Activated T-helper 17 cell treated with anti-CD3 and anti-CD28 coated beads, Interleukin-2, amount 50 U/mL, for 72 hours (primary cell): ENCODE measurements at regions not wholly inside any gene's neighbourhood (a gene's known extent, or its start where the extent isn't known, plus 50 kb on each side); places are given as distances from the start of the nearest gene placed in this dataset.
"Not testable (repeated sequence)": the region's sequence is repeated elsewhere in the genome, so short reads cannot be mapped to it uniquely, and the experiment has no call there.

ENCODE experiments used
- ATAC-seq: fragments of 150-1000 bp; cut with Tn5 transposase; replicated peaks from 2 replicates; pipeline ENCODE4 v1.10.0; 2021; ENCODE audit warnings: mild to moderate bottlenecking, moderate library complexity
- H3K27ac Mint-ChIP-seq: one replicate; pipeline ENCODE4 v1.8.0; 2022; ENCODE audit warnings: mixed read lengths
- H3K27me3 Mint-ChIP-seq: one replicate; pipeline ENCODE4 v1.8.0; 2022; ENCODE audit warnings: mixed read lengths
- H3K36me3 Mint-ChIP-seq: one replicate; pipeline ENCODE4 v1.8.0; 2022; ENCODE audit warnings: low read depth, mild to moderate bottlenecking, mixed read lengths
- H3K4me1 Mint-ChIP-seq: one replicate; pipeline ENCODE4 v1.8.0; 2022; ENCODE audit warnings: mixed read lengths
- H3K4me3 Mint-ChIP-seq: one replicate; pipeline ENCODE4 v1.8.0; 2022; ENCODE audit warnings: mild to moderate bottlenecking, mixed read lengths
- H3K9me3 Mint-ChIP-seq: one replicate; pipeline ENCODE4 v1.8.0; 2022; ENCODE audit warnings: mixed read lengths

- no peak for ATAC-seq
- no peak overlapping the region for H3K27ac Mint-ChIP-seq
- no peaks in the 10 kb centered on the region for H3K36me3 Mint-ChIP-seq
- H3K4me1 Mint-ChIP-seq, result no peaks in the 10 kb centered on the region
- H3K4me3 Mint-ChIP-seq, result no peak overlapping the region
- no peaks in the 10 kb centered on the region for H3K27me3 Mint-ChIP-seq
- H3K9me3 Mint-ChIP-seq, result peaks cover 5% of the 10 kb centered on the region
Measured at GRCh38 chr4:18439311-18439710, 417.8 kb upstream of the LCORL start.

GRCh38 chr4:18435781-18436180, 414.2 kb upstream of the LCORL start:
- Mint-ChIP-seq H3K36me3 (no peaks in the 10 kb centered on the region), H3K4me3 (no peak overlapping the region), H3K27ac (no peak overlapping the region), H3K9me3 (no peaks in the 10 kb centered on the region), H3K27me3 (no peaks in the 10 kb centered on the region), H3K4me1 (no peaks in the 10 kb centered on the region)
- no peak for ATAC-seq

DNA sequence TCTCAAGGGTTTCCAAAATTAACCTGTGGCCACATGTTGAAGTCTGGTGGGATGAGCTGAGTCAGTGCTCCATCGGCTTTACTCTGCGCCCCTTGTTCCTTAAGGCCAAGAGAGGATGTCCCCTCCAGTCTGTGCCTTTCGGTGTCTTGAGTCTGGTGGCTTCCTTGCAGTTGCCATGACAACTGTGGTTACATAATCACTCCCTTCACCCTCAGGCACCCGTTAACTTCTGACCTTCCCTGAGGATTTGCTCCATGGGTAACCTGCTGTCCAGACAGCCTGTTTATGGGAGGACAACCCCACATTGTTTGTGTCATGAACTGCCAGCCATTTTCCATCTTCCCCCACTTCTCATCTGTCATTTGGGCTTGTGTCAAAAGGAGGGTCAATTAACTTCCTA, 401.1 kb upstream of the LCORL start:
- H3K27ac Mint-ChIP-seq, result no peak overlapping the region
- no peak overlapping the region for H3K4me3 Mint-ChIP-seq
- H3K9me3 Mint-ChIP-seq, result peaks cover 4% of the 10 kb centered on the region
- no peaks in the 10 kb centered on the region for H3K36me3 Mint-ChIP-seq
- no peaks in the 10 kb centered on the region for H3K27me3 Mint-ChIP-seq
- ATAC-seq, result no peak
- no peaks in the 10 kb centered on the region for H3K4me1 Mint-ChIP-seq

DNA sequence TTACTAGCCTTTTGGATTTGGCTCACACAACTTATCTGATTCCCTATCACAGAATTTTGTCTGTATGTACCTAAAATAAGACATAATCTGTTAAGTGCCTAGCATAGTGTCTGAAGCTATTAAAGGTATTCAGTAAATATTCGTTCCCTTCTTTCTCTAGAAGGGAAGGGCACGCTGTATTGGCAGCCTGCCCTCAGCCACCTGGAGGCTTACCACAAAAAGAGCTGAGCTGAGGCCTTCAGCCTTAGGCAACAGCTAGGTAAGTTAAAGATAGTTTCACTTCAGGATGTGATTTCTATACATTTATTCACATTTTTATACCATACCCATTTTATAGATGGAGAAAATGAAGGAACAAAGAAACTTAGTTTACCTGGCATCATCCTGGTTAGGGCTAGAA, 400.0 kb upstream of the LCORL start:
- Mint-ChIP-seq H3K4me3 (no peak overlapping the region), H3K27ac (no peak overlapping the region), H3K9me3 (peaks cover 7% of the 10 kb centered on the region), H3K4me1 (no peaks in the 10 kb centered on the region), H3K27me3 (no peaks in the 10 kb centered on the region), H3K36me3 (no peaks in the 10 kb centered on the region)
- no peak for ATAC-seq

DNA sequence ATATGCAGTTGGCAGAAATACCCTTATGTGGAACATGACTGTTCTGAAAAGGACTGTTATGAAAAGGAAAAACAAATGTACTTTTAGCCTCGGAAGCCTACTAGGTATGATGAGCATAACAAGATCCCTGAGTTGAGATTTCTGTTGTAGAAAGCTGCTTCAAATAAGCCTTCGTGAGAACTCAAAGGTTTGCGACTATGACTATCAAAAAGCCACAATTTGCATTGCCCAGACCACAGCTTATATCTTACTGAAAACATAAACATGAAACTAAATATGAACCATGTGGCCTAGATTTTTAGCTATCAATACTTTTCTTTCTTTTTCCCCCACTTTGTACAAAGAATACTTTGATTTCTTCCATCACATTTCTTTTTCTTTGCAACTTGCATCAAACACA, 398.2 kb upstream of the LCORL start:
- Mint-ChIP-seq H3K27ac (no peak overlapping the region), H3K4me1 (no peaks in the 10 kb centered on the region), H3K36me3 (no peaks in the 10 kb centered on the region), H3K4me3 (no peak overlapping the region), H3K9me3 (peaks cover 7% of the 10 kb centered on the region), H3K27me3 (no peaks in the 10 kb centered on the region)
- no peak for ATAC-seq

DNA sequence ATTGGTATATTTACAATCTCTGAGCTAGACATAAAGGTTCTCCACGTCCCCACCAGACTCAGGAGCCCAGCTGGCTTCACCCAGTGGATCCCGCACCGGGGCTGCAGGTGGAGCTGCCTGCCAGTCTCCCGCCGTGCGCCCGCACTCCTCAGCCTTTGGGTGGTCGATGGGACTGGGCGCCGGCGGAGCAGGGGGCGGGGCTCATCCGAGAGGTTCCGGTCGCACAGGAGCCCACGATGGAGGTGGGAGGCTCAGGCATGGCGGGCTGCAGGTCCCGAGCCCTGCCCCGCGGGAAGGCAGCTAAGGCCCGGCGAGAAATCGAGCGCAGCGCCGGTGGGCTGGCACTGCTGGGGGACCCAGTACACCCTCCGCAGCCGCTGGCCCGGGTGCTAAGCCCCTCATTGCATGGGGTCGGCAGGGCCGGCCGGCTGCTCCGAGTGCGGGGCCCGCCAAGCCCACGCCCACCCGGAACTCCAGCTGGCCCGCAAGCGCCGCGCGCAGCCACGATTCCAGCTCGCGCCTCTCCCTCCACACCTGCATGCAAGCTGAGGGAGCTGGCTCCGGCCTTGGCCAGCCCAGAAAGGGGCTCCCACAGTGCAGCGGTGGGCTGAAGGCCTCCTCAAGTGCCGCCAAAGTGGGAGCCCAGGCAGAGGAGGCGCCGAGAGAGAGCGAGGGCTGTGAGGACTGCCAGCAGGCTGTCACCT, 396.8 kb upstream of the LCORL start:
- H3K4me1 Mint-ChIP-seq, H3K4me3 Mint-ChIP-seq, H3K27ac Mint-ChIP-seq, H3K27me3 Mint-ChIP-seq, H3K36me3 Mint-ChIP-seq, ATAC-seq, H3K9me3 Mint-ChIP-seq: not testable (repeated sequence)

DNA sequence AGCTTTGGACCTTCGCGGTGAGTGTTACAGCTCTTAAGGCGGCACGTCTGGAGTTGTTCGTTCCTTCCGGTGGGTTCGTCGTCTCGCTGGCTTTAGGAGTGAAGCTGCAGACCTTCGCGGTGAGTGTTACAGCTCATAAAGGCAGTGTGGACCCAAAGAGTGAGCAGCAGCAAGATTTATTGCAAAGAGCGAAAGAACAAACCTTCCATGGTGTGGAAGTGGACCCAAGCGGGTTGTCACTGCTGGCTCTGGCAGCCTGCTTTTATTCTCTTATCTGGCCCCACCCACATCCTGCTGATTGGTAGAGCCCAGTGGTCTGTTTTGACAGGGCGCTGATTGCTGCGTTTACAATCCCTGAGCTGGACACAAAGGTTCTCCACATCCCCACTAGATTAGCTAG, 396.1 kb upstream of the LCORL start:
- H3K36me3 Mint-ChIP-seq, result not testable (repeated sequence)

DNA sequence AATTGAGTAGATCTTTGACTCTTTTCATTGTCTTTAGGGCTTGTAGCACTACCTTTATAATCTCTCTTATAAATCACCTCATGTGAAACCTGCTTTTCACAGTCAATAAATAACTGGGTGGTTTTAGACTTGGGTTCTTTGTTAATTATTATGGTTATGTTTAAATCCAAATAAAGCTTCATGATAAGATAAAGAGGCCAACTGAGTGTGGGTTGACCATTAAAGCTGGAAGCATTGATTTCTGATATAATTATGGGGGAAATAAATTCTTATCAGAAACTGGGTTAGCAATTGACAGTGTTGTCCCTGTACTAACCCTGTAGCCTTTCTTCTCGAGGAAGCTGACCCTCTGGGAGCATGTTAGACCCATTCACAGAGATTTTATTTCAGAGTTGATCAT, 384.7 kb upstream of the LCORL start:
- H3K27me3 Mint-ChIP-seq, result peaks cover 7% of the 10 kb centered on the region
- H3K4me1 Mint-ChIP-seq, result no peaks in the 10 kb centered on the region
- no peaks in the 10 kb centered on the region for H3K9me3 Mint-ChIP-seq
- H3K36me3 Mint-ChIP-seq, result no peaks in the 10 kb centered on the region
- no peak for ATAC-seq
- H3K4me3 Mint-ChIP-seq, result no peak overlapping the region
- no peak overlapping the region for H3K27ac Mint-ChIP-seq

More for the DNA sequence above, 396.1 kb upstream of the LCORL start:
- H3K9me3 Mint-ChIP-seq, H3K4me1 Mint-ChIP-seq, H3K27me3 Mint-ChIP-seq, ATAC-seq, H3K4me3 Mint-ChIP-seq, H3K27ac Mint-ChIP-seq: not testable (repeated sequence)

DNA sequence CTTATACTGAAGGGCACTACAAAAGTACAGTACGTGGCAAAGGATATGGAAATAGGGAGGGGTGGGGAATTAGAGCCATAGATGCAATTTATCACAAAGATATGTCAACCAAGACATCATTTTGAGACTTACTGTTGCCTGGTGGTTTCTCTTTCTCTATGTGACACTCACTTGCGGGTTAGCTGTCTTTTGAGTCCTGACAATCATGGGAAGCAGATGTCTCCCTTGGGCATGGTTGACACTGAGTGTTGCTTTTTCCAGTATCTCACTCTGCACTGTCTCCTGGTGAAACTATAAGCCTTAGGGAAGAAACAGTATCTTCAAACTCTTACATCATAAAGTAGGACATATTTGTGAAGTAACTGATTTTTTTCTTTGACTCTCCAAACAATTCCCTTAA, 383.5 kb upstream of the LCORL start:
- Mint-ChIP-seq H3K27ac (no peak overlapping the region), H3K4me1 (no peaks in the 10 kb centered on the region), H3K36me3 (no peaks in the 10 kb centered on the region), H3K9me3 (no peaks in the 10 kb centered on the region), H3K4me3 (no peak overlapping the region), H3K27me3 (peaks cover 7% of the 10 kb centered on the region)
- ATAC-seq, result no peak

DNA sequence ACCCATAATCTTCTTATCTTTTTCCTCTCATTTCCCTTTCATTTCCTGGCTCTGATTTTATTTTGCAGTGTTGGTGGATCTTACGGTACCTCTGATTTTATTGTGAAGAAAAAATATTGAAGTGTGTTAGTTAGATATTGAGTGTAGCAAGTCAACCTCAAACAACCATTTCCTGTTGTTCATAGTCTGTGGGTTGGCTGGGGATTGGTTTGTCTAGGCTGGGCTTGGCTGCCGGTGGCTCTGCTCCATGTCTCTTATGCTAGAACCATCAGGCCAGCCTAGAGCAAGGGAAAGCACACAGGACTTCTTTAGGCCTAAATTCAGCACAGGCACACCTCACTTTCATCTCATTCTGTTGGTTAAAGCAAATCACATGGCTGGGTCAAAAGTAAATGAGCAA, 383.1 kb upstream of the LCORL start:
- H3K4me1 Mint-ChIP-seq, result no peaks in the 10 kb centered on the region
- no peak for ATAC-seq

GRCh38 chr4:18403327-18403726, 381.8 kb upstream of the LCORL start:
- ATAC-seq, result no peak
- no peak overlapping the region for H3K27ac Mint-ChIP-seq

More for the DNA sequence above, 383.1 kb upstream of the LCORL start:
- Mint-ChIP-seq H3K36me3 (no peaks in the 10 kb centered on the region), H3K9me3 (no peaks in the 10 kb centered on the region), H3K4me3 (no peak overlapping the region), H3K27ac (no peak overlapping the region), H3K27me3 (peaks cover 7% of the 10 kb centered on the region)

GRCh38 chr4:18401868-18402267, 380.3 kb upstream of the LCORL start:
- Mint-ChIP-seq H3K27me3 (peaks cover 4% of the 10 kb centered on the region), H3K4me1 (no peaks in the 10 kb centered on the region), H3K9me3 (no peaks in the 10 kb centered on the region), H3K36me3 (no peaks in the 10 kb centered on the region), H3K4me3 (no peak overlapping the region), H3K27ac (no peak overlapping the region)
- ATAC-seq, result no peak

More at GRCh38 chr4:18403327-18403726, 381.8 kb upstream of the LCORL start:
- no peaks in the 10 kb centered on the region for H3K36me3 Mint-ChIP-seq
- no peaks in the 10 kb centered on the region for H3K4me1 Mint-ChIP-seq
- no peak overlapping the region for H3K4me3 Mint-ChIP-seq
- H3K9me3 Mint-ChIP-seq, result no peaks in the 10 kb centered on the region
- peaks cover 7% of the 10 kb centered on the region for H3K27me3 Mint-ChIP-seq

DNA sequence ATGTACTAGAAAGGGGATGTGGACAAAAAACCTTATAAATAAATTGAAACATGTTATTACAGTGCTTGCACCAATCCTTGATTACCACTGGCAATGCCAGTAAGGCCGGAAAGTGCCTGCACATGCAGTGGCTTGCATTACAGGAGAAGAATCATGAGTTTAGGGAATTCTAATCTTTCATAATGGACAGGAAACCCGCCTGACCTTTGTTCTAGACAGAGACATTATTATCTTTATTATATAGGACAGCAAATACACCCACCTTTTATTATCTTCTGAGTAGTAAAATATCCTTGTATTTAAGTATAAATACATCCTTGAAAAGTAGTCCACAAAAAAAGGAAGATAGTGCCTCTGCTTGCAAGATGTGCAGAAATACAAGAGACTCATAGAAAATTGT, 379.9 kb upstream of the LCORL start:
- no peak for ATAC-seq
- Mint-ChIP-seq H3K36me3 (no peaks in the 10 kb centered on the region), H3K4me1 (no peaks in the 10 kb centered on the region), H3K27ac (no peak overlapping the region), H3K4me3 (no peak overlapping the region), H3K9me3 (no peaks in the 10 kb centered on the region), H3K27me3 (peaks cover 4% of the 10 kb centered on the region)

GRCh38 chr4:18398661-18399060, 377.1 kb upstream of the LCORL start:
- no peaks in the 10 kb centered on the region for H3K9me3 Mint-ChIP-seq
- no peaks in the 10 kb centered on the region for H3K36me3 Mint-ChIP-seq
- ATAC-seq, result no peak
- H3K4me3 Mint-ChIP-seq, result no peak overlapping the region
- H3K27ac Mint-ChIP-seq, result no peak overlapping the region
- no peaks in the 10 kb centered on the region for H3K4me1 Mint-ChIP-seq
- peaks cover 4% of the 10 kb centered on the region for H3K27me3 Mint-ChIP-seq

DNA sequence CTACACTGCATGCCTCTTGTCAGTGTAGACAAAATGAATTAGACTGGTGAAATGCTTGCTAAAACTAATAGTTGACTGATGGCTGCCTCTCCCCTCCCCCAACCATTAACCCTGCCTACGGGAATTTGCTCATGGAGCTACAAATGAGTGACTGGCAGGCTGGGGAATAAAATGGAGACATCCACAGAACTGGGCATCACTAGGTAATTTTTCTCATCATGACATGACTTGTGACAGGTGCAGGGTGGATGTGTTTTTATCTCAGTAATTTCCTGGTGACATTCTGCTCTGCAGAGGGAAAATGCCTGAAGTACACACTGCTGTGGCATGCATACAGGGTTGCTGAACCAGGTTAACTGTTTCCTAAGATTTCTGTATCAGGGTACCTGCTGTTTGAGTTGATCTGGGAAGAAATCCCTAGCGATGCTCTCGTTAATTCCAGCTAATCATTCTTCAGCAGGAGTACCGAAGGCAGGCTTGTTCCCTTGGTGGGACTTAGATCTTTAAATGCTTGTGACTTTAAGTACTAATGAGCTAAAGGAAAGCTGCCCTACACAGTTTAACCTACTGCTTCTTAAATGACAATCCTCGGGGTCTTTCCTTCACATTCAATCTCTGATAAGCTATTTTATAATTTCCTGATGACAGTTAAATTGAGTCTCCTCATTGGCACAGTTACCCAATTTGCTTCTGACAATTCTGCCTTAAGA, 376.3 kb upstream of the LCORL start:
- Mint-ChIP-seq H3K36me3 (no peaks in the 10 kb centered on the region), H3K27me3 (peaks cover 4% of the 10 kb centered on the region), H3K27ac (no peak overlapping the region), H3K4me1 (no peaks in the 10 kb centered on the region), H3K9me3 (no peaks in the 10 kb centered on the region), H3K4me3 (no peak overlapping the region)
- no peak for ATAC-seq
